CD1c-positive myeloid dendritic cell (primary cell): ENCODE measurements at regions not wholly inside any gene's neighbourhood (a gene's known extent, or its start where the extent isn't known, plus 50 kb on each side); places are given as distances from the start of the nearest gene placed in this dataset.
"Not testable (repeated sequence)": the region's sequence is repeated elsewhere in the genome, so short reads cannot be mapped to it uniquely, and the experiment has no call there.

Experiments
- DNase-seq: peaks from one replicate; pipeline ENCODE4 v3.0.0-alpha.2; 2016; ENCODE audit errors: extremely low spot score

GRCh38 chr12:42919691-42920090, 330.1 kb upstream of the PRICKLE1 start:
- no peak for DNase-seq

DNA sequence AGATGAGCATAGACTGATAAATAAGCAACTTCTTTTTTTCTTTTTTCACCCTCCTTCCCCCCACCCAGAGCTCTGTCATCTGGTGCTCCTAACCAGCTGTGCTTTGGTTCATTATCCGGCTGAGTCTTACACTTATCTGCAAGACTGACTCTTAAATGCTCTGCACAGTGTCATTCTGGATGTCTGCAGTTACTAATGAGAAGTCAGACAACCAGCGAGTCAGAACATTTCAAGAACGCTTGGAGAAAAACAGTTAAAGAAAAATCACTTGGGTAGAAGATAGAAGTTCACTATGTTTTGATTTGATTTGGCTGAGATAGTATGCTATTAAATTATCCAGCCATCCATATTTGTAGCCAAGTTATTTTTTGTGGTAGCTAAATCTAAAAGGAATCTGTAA, 328.9 kb upstream of the PRICKLE1 start:
- DNase-seq: no peak

DNA sequence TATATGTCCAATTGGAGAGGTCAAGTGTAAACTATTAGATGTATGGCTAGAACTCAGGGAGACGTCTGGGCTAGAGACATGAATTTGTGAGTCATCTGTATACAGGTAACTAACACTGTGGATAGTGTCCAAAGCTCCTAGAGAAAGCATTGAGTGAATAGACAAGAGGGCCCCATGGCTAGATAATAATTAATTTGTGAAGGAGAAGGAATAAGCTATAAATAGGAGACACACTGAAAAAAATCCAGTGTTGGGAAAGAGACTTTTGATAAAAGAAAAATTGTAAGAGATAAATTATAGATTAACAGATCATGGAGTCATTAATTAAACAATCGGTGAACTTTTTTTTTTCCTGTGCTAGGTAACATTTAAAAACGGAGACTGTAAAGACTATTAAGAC, 326.6 kb upstream of the PRICKLE1 start:
- no peak for DNase-seq

- DNase-seq: no peak
Measured at GRCh38 chr12:42915426-42915825, 325.9 kb upstream of the PRICKLE1 start.

- DNase-seq: no peak
Measured at GRCh38 chr12:42912367-42912766, 322.8 kb upstream of the PRICKLE1 start.

- DNase-seq: no peak
Measured at GRCh38 chr12:42910656-42911055, 321.1 kb upstream of the PRICKLE1 start.

- no peak for DNase-seq
Measured at GRCh38 chr12:42908712-42909111, 319.2 kb upstream of the PRICKLE1 start.

- DNase-seq: not testable (repeated sequence)
Measured at GRCh38 chr12:42906801-42907200, 317.3 kb upstream of the PRICKLE1 start.

DNA sequence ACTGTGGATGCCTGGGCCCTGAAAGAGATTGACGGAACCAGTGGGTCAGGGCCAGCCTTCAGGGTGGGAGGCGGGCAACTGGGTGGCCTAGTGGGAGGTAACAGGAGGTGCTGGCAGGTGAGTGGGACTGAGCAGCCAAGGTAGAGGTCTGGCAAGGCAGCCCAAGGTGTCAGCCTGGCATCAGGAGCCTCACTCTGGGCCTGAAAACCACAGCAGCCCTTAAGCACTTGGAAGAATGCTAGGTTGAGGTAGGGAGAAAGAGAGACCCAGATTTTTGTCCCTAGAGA, 315.8 kb upstream of the PRICKLE1 start:
- DNase-seq: no peak

DNA sequence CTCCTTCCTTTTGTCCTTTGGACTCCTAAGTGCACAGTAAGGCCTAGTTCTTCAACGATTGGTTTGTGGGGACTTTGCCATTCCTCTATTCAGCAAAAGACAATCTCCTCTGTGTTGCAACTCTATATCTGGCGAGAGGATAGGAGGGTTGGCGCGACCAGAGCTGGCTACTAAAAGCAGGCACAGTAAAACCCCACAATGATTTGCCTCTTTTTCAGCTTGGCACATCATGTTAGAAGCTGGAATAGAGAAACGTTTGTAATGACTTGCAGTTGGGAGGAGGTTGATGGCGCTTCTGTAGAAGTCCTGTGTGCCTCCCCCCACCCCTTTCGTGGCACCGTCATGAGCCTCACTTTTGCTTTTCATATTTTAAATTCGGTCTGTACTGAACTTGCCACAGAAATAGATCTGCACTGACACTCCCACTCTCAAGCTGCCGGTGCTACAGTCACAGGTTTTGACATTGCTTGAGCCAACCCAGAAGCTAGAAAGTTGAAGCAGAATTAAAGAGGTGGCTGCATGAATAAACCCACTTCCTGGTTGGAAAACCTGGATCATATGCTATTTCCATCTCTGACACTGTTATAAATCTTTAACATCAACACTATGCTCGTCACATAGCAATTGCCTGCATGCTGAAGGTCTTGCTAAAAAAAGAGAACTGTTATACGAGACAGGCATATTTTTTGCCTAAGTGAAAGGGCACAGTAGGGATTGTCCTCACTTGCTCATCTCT, 315.3 kb upstream of the PRICKLE1 start:
- no peak for DNase-seq

- no peak for DNase-seq
Measured at GRCh38 chr12:42903736-42904135, 314.2 kb upstream of the PRICKLE1 start.

- no peak for DNase-seq
Measured at GRCh38 chr12:42902001-42902400, 312.5 kb upstream of the PRICKLE1 start.

- DNase-seq: no peak
Measured at GRCh38 chr12:42893803-42894202, 304.3 kb upstream of the PRICKLE1 start.

GRCh38 chr12:42892702-42893551, 303.4 kb upstream of the PRICKLE1 start:
- no peak for DNase-seq

GRCh38 chr12:42887657-42888056, 298.1 kb upstream of the PRICKLE1 start:
- no peak for DNase-seq

DNA sequence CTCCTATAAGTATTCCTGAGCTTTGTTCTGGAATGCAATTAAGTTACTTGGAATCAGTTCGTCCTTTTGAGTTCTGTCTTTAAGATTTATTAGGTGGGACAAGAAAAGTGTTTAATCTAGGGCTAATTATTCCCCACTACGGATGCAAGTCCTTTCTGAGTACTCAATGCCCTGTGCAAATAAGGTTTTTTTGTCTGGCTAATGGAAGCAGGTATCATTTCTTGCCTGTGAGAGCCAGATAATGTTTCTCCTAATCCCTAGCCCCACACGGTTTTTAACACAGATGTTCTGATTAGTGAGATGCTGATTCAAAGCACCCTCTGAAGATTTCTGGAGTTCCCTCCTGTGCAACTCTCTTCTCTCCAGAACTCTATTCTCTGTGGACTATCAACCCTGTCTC, 296.6 kb upstream of the PRICKLE1 start:
- no peak for DNase-seq

DNA sequence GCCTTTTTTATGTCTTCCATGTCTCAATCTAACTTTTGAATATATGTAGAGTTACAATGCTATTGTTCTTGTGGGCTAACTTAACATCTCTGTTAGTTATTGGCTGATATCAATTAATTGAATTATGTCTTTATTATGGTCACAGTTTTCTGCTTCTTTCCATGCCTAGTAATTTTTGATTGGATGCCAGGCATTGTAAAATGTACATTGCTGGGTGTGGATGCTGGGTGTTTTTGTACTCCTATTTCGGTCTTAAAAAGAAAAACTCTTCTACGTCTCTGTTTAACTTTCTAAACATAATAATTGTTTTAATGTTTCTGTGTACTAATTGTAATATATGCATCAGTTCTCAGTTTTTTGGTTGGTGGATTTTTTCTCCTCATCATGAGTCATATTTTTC, 296.1 kb upstream of the PRICKLE1 start:
- no peak for DNase-seq

DNA sequence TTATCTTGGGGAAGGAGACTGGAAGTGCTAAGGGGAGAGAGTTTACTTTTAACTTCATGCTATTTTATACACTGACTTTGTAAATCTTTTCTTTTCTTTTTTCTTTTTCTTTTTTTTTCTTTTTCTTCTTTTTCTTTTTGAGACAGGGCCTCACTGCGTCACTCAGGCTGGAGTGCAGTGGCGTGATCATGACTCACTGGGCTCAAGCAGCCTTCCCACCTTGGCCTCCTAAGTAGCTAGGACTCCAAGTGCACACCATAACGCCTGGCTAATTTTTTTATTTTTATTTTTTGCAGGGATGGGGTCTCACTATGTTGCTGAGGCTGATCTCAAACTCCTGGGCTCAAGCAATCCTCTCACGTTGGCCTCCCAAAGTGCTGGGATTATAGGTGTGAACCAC, 294.6 kb upstream of the PRICKLE1 start:
- no peak for DNase-seq

DNA sequence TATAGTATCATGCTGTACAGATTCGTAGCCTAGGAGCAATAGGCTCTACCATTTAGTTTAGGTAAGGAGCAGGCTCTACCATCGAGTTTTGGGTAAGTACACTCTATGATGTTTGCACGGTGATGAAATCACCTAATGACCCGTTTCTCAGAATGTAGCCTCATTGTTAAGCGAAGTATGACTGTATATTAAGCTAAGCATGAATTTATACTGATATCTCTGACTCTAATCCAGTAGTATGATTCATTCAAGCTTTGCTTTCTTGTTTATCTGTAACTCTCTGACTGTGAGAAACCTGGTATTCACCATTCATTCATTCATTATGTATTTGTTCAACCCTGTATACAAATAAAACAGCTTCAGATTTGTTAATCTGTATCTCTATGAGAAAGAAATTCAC, 283.9 kb upstream of the PRICKLE1 start:
- DNase-seq: no peak

- DNase-seq: no peak
Measured at GRCh38 chr12:42871816-42872215, 282.3 kb upstream of the PRICKLE1 start.

- no peak for DNase-seq
Measured at GRCh38 chr12:42868291-42868690, 278.7 kb upstream of the PRICKLE1 start.

- no peak for DNase-seq
Measured at GRCh38 chr12:42865282-42865681, 275.7 kb upstream of the PRICKLE1 start.

DNA sequence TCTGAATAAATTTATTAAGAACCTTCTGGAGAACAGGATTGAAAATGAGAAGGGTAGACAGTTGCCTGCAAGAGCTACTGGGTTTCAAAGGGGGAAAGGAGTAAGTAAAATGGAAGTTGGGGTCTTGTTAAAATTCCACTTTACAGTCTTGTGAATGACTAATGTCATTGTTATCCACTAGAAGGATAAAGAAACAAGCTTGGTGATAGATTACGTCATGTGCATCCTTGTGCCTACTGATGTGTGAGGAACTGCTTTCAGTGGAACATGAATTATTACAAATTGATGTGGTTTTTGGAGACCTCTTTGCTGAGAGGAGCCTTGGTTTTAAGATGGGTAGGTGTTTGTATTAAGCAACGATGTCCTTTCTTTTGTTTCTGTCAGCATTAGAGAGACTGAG, 272.5 kb upstream of the PRICKLE1 start:
- DNase-seq: no peak
